ENCODE measurements at regions not wholly inside any gene's neighbourhood (a gene's known extent, or its start where the extent isn't known, plus 50 kb on each side); places are given as distances from the start of the nearest gene placed in this dataset.

GRCh38 chr6:14396392-14396791, 278.8 kb downstream of the CD83 start:
- POLR2A ChIA-PET (ENCODE audit: unreplicated experiment): no interaction called here

GRCh38 chr6:14396826-14397517, 279.4 kb downstream of the CD83 start:
- DNase-seq: no peak
- H3K36me3 ChIP-seq (ENCODE audit: low read depth): no peaks in the 10 kb centered on the region
- H3K4me2 ChIP-seq: no peak overlapping the region
- POLR2A ChIA-PET (ENCODE audit: unreplicated experiment): no interaction called here
- H2AFZ ChIP-seq: no peak overlapping the region
- H4K20me1 ChIP-seq (ENCODE audit: insufficient read depth): no peaks in the 10 kb centered on the region
- CTCF ChIA-PET: no interaction called here
- no peak overlapping the region for H3K4me3 ChIP-seq
- H3K79me2 ChIP-seq (ENCODE audit: low read depth): no peaks in the 10 kb centered on the region
- no peak overlapping the region for H3K27ac ChIP-seq
- no TSS peak for BruUV-seq (replicated peaks)
- no peaks in the 10 kb centered on the region for H3K4me1 ChIP-seq (replicated peaks; ENCODE audit: insufficient read depth)
- no peaks in the 10 kb centered on the region for H3K9me2 ChIP-seq (ENCODE audit: insufficient read depth)
- TF ChIP-seq CTCF (conservative IDR thresholded peaks at IDR 0.05) (no peak), EZH2 (IDR thresholded peaks at IDR 0.05; ENCODE audit: low read depth) (no peak)
- no peaks in the 10 kb centered on the region; the same call in 1 of the 2 replicates for H3K9me3 ChIP-seq (ENCODE audit: insufficient read depth, low read depth)
- no peaks in the 10 kb centered on the region for H3K27me3 ChIP-seq (ENCODE audit: insufficient read depth, low read depth)
- intact Hi-C loops (cut with micrococcal nuclease; ENCODE audit: unreplicated experiment): no loop called here
- no peaks in the 10 kb centered on the region for H3F3A ChIP-seq (ENCODE audit: insufficient read depth, low read depth)

More at GRCh38 chr6:14396392-14396791, 278.8 kb downstream of the CD83 start:
- DNase-seq: no peak
- TF ChIP-seq EZH2 (IDR thresholded peaks at IDR 0.05; ENCODE audit: low read depth): no peak
- TF ChIP-seq CTCF (conservative IDR thresholded peaks at IDR 0.05): no peak
- Histone ChIP-seq H3K9me3 (ENCODE audit: insufficient read depth, low read depth) (no peaks in the 10 kb centered on the region; the same call in 1 of the 2 replicates), H3K36me3 (ENCODE audit: low read depth) (no peaks in the 10 kb centered on the region), H2AFZ (no peak overlapping the region), H3K4me2 (no peak overlapping the region), H3K4me3 (no peak overlapping the region), H3K4me1 (replicated peaks; ENCODE audit: insufficient read depth) (no peaks in the 10 kb centered on the region), H3K79me2 (ENCODE audit: low read depth) (no peaks in the 10 kb centered on the region), H3K9me2 (ENCODE audit: insufficient read depth) (no peaks in the 10 kb centered on the region), H4K20me1 (ENCODE audit: insufficient read depth) (no peaks in the 10 kb centered on the region), H3K27ac (no peak overlapping the region), H3F3A (ENCODE audit: insufficient read depth, low read depth) (no peaks in the 10 kb centered on the region), H3K27me3 (ENCODE audit: insufficient read depth, low read depth) (no peaks in the 10 kb centered on the region)
- CTCF ChIA-PET: no interaction called here
- intact Hi-C loops (cut with micrococcal nuclease; ENCODE audit: unreplicated experiment): no loop called here
- no TSS peak for BruUV-seq (replicated peaks)

GRCh38 chr6:14397518-14397901, 279.9 kb downstream of the CD83 start:
- no peaks in the 10 kb centered on the region for H3K36me3 ChIP-seq (ENCODE audit: low read depth)
- no peak for TF ChIP-seq CTCF (conservative IDR thresholded peaks at IDR 0.05)
- H3K4me2 ChIP-seq: no peak overlapping the region
- H4K20me1 ChIP-seq (ENCODE audit: insufficient read depth): no peaks in the 10 kb centered on the region
- no peaks in the 10 kb centered on the region for H3K79me2 ChIP-seq (ENCODE audit: low read depth)
- no peak overlapping the region for H3K4me3 ChIP-seq
- CTCF ChIA-PET: no interaction called here
- H3K4me1 ChIP-seq (replicated peaks; ENCODE audit: insufficient read depth): no peaks in the 10 kb centered on the region
- H3F3A ChIP-seq (ENCODE audit: insufficient read depth, low read depth): no peaks in the 10 kb centered on the region
- POLR2A ChIA-PET (ENCODE audit: unreplicated experiment): no interaction called here
- BruUV-seq (replicated peaks): no TSS peak
- no peak overlapping the region for H2AFZ ChIP-seq
- H3K9me3 ChIP-seq (ENCODE audit: insufficient read depth, low read depth): no peaks in the 10 kb centered on the region; the same call in 1 of the 2 replicates
- DNase-seq: no peak
- no peak overlapping the region for H3K27ac ChIP-seq
- intact Hi-C loops (cut with micrococcal nuclease; ENCODE audit: unreplicated experiment): no loop called here
- H3K9me2 ChIP-seq (ENCODE audit: insufficient read depth): no peaks in the 10 kb centered on the region
- H3K27me3 ChIP-seq (ENCODE audit: insufficient read depth, low read depth): no peaks in the 10 kb centered on the region
